ENCODE measurements at regions not wholly inside any gene's neighbourhood (a gene's known extent, or its start where the extent isn't known, plus 50 kb on each side); places are given as distances from the start of the nearest gene placed in this dataset.

DNA sequence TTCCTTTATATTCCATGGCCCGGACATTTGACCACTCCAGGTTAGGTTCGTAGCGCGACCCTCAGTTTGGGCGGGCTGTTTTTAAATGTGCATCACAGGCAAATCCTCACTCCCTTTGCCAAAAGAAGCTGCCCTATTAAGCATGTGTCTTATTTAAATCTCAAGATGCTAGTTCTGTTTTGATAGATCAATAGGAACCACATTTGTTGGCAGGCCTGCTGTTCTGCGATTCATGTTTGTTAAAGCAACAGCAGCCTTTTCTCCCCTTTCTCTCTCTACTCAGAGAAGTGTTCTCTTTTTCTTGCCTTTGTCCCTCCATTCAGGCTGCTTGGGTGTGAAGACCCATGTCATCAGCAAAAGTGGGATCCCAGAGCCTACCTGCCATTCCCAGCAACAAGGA, 212.0 kb upstream of the SSTR4 start:
- H4K20me1 ChIP-seq (ENCODE audit: insufficient read depth, low read length), result no peaks in the 10 kb centered on the region
- H3K79me2 ChIP-seq (ENCODE audit: insufficient read depth, low read length), result no peaks in the 10 kb centered on the region
- no peak overlapping the region for H3K27ac ChIP-seq (ENCODE audit: low read depth, low read length)
- no peak overlapping the region for H3K4me2 ChIP-seq (ENCODE audit: insufficient read depth, low read length)
- H3K9me3 ChIP-seq (ENCODE audit: low read depth, low read length), result no peaks in the 10 kb centered on the region
- DNase-seq (ENCODE audit: insufficient read length, low spot score, missing footprints), result no peak
- no peak overlapping the region for H2AFZ ChIP-seq (ENCODE audit: low read length)
- H3K4me3 ChIP-seq (ENCODE audit: insufficient read depth, low read length), result no peak overlapping the region
- TF ChIP-seq CTCF (IDR thresholded peaks at IDR 0.05; ENCODE audit: extremely low read depth, low read depth, low read length), result no peak
- no peaks in the 10 kb centered on the region for H3K4me1 ChIP-seq (ENCODE audit: insufficient read depth, low read length)
- no peaks in the 10 kb centered on the region for H3K27me3 ChIP-seq (ENCODE audit: insufficient read depth, low read length)
- H3K36me3 ChIP-seq (ENCODE audit: insufficient read depth, low read length), result no peaks in the 10 kb centered on the region

DNA sequence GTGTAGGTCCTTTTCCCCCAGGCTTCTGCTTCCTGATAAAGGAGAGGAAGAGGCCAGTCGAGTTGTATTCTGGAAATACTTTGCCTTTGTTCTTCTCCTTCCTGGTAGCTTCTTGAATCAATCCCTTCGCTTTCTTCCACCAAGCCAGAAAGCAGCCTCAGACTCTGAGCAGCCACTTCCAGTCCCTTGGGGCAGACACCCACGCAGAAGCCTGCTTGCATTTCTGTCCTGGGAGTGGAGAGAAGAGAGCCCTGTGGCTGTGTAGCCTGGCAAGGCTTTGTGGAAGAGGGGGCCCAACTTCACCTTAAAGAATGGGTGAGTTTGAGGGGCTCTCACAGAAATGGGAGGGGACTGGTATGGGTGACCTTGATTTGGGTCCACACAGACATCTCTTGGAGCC, 211.0 kb upstream of the SSTR4 start:
- no peak for TF ChIP-seq CTCF (IDR thresholded peaks at IDR 0.05; ENCODE audit: extremely low read depth, low read depth, low read length)
- Histone ChIP-seq H3K27me3 (ENCODE audit: insufficient read depth, low read length) (no peaks in the 10 kb centered on the region), H3K9me3 (ENCODE audit: low read depth, low read length) (no peaks in the 10 kb centered on the region), H3K79me2 (ENCODE audit: insufficient read depth, low read length) (no peaks in the 10 kb centered on the region), H3K4me3 (ENCODE audit: insufficient read depth, low read length) (no peak overlapping the region), H3K4me2 (ENCODE audit: insufficient read depth, low read length) (no peak overlapping the region), H3K36me3 (ENCODE audit: insufficient read depth, low read length) (no peaks in the 10 kb centered on the region), H2AFZ (ENCODE audit: low read length) (no peak overlapping the region), H4K20me1 (ENCODE audit: insufficient read depth, low read length) (no peaks in the 10 kb centered on the region), H3K4me1 (ENCODE audit: insufficient read depth, low read length) (no peaks in the 10 kb centered on the region), H3K27ac (ENCODE audit: low read depth, low read length) (no peak overlapping the region)
- no peak for DNase-seq (ENCODE audit: insufficient read length, low spot score, missing footprints)

- H3K9me3 ChIP-seq (ENCODE audit: low read depth, low read length), result no peaks in the 10 kb centered on the region
- no peaks in the 10 kb centered on the region for H3K27me3 ChIP-seq (ENCODE audit: insufficient read depth, low read length)
- H3K36me3 ChIP-seq (ENCODE audit: insufficient read depth, low read length), result no peaks in the 10 kb centered on the region
- DNase-seq (ENCODE audit: insufficient read length, low spot score, missing footprints), result no peak
- H3K4me3 ChIP-seq (ENCODE audit: insufficient read depth, low read length), result no peak overlapping the region
- H4K20me1 ChIP-seq (ENCODE audit: insufficient read depth, low read length), result no peaks in the 10 kb centered on the region
- no peak overlapping the region for H3K4me2 ChIP-seq (ENCODE audit: insufficient read depth, low read length)
- TF ChIP-seq CTCF (IDR thresholded peaks at IDR 0.05; ENCODE audit: extremely low read depth, low read depth, low read length), result no peak
- no peaks in the 10 kb centered on the region for H3K79me2 ChIP-seq (ENCODE audit: insufficient read depth, low read length)
- H3K27ac ChIP-seq (ENCODE audit: low read depth, low read length), result no peak overlapping the region
- H2AFZ ChIP-seq (ENCODE audit: low read length), result no peak overlapping the region
- no peaks in the 10 kb centered on the region for H3K4me1 ChIP-seq (ENCODE audit: insufficient read depth, low read length)
Observed at GRCh38 chr20:22825076-22825475, 210.0 kb upstream of the SSTR4 start.

GRCh38 chr20:22825546-22825945, 209.6 kb upstream of the SSTR4 start:
- H3K36me3 ChIP-seq (ENCODE audit: insufficient read depth, low read length), result no peaks in the 10 kb centered on the region
- H3K27me3 ChIP-seq (ENCODE audit: insufficient read depth, low read length), result no peaks in the 10 kb centered on the region
- no peaks in the 10 kb centered on the region for H4K20me1 ChIP-seq (ENCODE audit: insufficient read depth, low read length)
- no peak overlapping the region for H3K4me3 ChIP-seq (ENCODE audit: insufficient read depth, low read length)
- DNase-seq (ENCODE audit: insufficient read length, low spot score, missing footprints), result no peak
- no peaks in the 10 kb centered on the region for H3K79me2 ChIP-seq (ENCODE audit: insufficient read depth, low read length)
- H2AFZ ChIP-seq (ENCODE audit: low read length), result no peak overlapping the region
- H3K4me2 ChIP-seq (ENCODE audit: insufficient read depth, low read length), result no peak overlapping the region
- H3K27ac ChIP-seq (ENCODE audit: low read depth, low read length), result no peak overlapping the region
- H3K4me1 ChIP-seq (ENCODE audit: insufficient read depth, low read length), result no peaks in the 10 kb centered on the region
- TF ChIP-seq CTCF (IDR thresholded peaks at IDR 0.05; ENCODE audit: extremely low read depth, low read depth, low read length), result no peak
- H3K9me3 ChIP-seq (ENCODE audit: low read depth, low read length), result no peaks in the 10 kb centered on the region

Measured in osteoblast (primary cell).